ENCODE measurements at regions not wholly inside any gene's neighbourhood (a gene's known extent, or its start where the extent isn't known, plus 50 kb on each side); places are given as distances from the start of the nearest gene placed in this dataset.

DNA sequence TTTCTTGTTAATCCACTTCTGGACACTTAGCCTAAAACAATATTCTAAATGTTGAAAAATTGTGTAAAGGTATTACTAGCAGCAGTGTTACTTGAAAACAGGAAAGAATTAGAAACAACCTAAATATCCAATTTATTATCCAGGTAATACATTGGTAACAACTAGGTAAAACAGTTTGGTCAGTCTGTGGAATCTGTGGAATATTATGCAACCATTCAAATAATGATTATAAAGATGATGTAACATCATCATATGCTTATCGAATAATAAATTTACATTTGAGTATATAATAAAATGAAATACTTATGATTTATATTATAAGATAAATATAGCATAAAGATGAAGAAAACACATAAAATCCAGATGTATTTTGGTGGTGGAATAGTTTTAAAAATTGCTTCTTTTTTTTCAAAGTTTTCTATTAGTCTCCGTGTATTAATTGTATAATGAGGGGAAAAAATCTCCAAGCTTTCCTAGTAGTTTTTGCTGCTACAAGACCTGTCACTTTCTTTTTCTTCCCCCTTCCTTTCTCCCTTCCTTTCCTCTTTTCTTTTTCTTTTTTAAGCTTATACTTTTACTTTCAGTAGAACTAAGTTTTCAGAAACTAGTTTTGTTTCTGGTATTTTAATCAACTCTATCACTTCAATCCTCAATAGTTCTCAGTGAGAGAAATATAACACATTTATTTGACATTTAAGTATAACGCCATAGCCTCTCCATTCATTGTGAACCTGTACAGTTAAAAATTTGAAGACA, 197.8 kb upstream of the HMCN1 start:
- no peak overlapping the region for H3K4me3 ChIP-seq (ENCODE audit: low read length)
- TF ChIP-seq, protein P1, sequence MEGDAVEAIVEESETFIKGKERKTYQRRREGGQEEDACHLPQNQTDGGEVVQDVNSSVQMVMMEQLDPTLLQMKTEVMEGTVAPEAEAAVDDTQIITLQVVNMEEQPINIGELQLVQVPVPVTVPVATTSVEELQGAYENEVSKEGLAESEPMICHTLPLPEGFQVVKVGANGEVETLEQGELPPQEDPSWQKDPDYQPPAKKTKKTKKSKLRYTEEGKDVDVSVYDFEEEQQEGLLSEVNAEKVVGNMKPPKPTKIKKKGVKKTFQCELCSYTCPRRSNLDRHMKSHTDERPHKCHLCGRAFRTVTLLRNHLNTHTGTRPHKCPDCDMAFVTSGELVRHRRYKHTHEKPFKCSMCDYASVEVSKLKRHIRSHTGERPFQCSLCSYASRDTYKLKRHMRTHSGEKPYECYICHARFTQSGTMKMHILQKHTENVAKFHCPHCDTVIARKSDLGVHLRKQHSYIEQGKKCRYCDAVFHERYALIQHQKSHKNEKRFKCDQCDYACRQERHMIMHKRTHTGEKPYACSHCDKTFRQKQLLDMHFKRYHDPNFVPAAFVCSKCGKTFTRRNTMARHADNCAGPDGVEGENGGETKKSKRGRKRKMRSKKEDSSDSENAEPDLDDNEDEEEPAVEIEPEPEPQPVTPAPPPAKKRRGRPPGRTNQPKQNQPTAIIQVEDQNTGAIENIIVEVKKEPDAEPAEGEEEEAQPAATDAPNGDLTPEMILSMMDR (conservative IDR thresholded peaks at IDR 0.05; ENCODE audit: low read depth, low read length), result no peak
- DNase-seq (ENCODE audit: low read depth), result no peak

DNA sequence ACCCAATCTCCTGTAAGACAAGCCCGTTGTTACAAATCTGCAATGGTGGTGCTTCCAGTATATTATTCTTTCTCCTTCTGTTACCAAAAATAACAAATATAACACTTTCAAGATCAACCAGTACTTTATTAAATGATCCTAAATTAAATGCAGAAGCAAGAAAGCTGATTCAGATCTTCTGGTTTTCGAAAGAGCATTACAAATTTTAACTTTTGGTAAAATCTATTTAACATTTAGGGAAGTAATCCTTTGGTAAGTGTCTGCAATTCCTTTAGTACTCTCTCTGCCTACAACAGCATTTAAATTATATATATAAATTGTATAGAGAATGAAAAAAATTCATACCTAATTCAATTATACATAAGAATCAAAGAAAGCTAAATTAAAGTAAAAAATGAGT, 198.6 kb upstream of the HMCN1 start:
- DNase-seq (ENCODE audit: low read depth), result no peak
- H3K4me3 ChIP-seq (ENCODE audit: low read length), result no peak overlapping the region
- TF ChIP-seq, protein P1 (conservative IDR thresholded peaks at IDR 0.05; ENCODE audit: low read depth, low read length), result no peak

DNA sequence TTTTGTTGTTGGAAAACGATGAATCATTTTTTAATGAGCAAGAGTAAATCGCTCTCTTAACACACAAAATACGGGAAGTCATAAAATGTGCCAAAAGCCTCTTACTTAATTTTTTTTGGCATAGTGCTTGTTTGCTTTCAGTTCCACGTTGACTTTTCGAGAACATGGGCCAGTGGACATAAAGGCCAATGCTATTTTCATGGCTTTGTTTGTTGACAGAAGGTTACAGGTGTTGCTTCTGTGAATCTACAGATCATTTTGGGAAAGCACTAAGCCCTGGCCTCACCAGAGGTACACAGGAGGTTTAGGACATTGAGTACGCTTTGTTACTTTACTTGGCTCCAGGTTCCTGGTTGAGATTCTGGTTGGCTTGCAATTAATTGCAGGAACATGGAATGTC, 199.4 kb upstream of the HMCN1 start:
- TF ChIP-seq, protein P1 (conservative IDR thresholded peaks at IDR 0.05; ENCODE audit: low read depth, low read length), result no peak
- H3K4me3 ChIP-seq (ENCODE audit: low read length), result no peak overlapping the region
- DNase-seq (ENCODE audit: low read depth), result no peak

DNA sequence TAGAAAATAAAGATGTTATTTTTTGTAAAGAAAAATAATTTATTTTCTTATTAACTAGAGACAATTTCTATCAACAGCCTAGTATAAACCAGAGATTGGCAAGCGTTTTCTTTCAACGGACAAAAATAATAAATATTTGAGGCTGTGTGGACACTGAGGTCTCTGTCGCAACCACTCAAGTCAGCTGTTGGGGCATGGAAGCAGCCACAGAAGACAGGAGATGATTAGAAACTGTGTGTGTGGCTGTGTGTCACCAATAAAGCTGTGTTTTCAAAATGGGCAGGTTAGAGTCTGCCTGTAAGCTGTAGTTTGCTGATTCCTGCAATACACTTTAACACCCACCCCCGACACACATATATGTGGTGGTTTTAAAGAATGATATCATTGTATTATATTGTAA, 200.6 kb upstream of the HMCN1 start:
- H3K4me3 ChIP-seq (ENCODE audit: low read length), result no peak overlapping the region
- no peak for DNase-seq (ENCODE audit: low read depth)
- TF ChIP-seq, protein P1 (conservative IDR thresholded peaks at IDR 0.05; ENCODE audit: low read depth, low read length), result no peak

DNA sequence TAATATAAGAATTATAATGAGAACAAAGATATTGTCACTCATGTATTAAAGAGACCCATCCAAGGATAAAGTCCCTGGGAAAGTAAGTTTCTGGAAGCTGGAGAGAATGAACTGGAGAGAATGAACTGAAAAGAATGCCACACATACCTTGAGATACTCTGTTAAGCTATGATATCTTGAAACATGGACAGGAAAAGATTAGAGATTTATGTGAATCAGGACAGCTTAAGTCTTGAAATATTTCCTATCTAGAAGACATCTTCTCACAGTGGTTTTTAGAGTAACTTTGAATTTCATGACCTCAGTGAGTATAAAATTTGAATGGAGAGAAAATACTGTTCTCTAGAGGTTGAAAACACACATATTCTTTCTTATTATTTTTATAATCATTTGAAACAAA, 201.3 kb upstream of the HMCN1 start:
- no peak overlapping the region for H3K4me3 ChIP-seq (ENCODE audit: low read length)
- TF ChIP-seq, protein P1 (conservative IDR thresholded peaks at IDR 0.05; ENCODE audit: low read depth, low read length), result no peak
- no peak for DNase-seq (ENCODE audit: low read depth)

DNA sequence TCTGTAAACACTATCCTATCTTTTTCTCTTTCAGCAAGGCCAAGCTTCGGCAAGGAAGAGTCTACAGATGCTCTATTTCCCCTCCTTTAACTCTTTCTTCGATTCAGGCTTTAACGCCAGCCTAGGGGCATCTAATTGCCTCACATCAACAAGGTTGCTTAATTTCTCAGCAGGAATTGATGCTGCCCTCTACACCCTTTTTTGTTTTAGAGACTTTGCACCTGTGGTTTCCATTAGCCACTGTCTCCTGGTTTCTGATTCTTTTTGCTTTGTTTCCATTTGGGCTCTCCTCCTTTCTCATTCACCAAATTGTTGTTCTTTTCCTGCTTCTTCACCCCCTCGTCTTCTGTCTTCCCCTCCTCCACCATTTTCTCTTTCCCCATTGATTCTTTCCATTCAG, 202.4 kb upstream of the HMCN1 start:
- H3K4me3 ChIP-seq (ENCODE audit: low read length), result no peak overlapping the region
- TF ChIP-seq, protein P1 (conservative IDR thresholded peaks at IDR 0.05; ENCODE audit: low read depth, low read length), result no peak
- DNase-seq (ENCODE audit: low read depth), result no peak

DNA sequence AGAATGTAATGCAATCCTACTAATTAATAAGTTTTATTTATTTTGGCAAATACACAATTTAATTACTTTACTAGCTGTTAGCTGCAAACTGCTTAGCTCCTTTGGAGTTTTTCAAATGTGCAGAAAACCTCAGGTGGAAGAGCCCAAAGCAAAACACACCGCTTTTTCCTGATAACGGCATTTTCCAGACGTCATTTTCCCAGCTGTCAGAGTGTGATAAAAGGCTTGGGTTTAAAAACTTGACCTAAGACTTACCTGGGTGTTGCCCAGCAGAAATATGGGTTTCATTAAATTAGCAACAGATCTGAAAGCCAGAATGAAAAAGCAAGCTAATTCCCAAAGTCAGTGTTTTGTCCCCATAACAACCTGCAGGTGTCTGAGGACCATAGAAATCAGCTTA, 204.0 kb upstream of the HMCN1 start:
- TF ChIP-seq, protein P1 (conservative IDR thresholded peaks at IDR 0.05; ENCODE audit: low read depth, low read length), result no peak
- no peak overlapping the region for H3K4me3 ChIP-seq (ENCODE audit: low read length)
- DNase-seq (ENCODE audit: low read depth), result no peak
